Fibroblast of lung (primary cell): ENCODE measurements at regions not wholly inside any gene's neighbourhood (a gene's known extent, or its start where the extent isn't known, plus 50 kb on each side); places are given as distances from the start of the nearest gene placed in this dataset.

Experiments
- DNase-seq, 2 donors: peaks; one replicate each; pipeline versions ENCODE4 v3.0.0 to v3.0.0-alpha.2; 2010; ENCODE audit warnings: low read depth in 2 of 2
- H2AFZ ChIP-seq: 2 replicates; pipeline ENCODE4 v1.5.1; 2012; ENCODE audit warnings: low read length, control low read depth, inconsistent platforms
- H3K27ac ChIP-seq: 2 replicates; pipeline ENCODE4 v1.5.1; 2011; ENCODE audit warnings: low read length, control low read depth; ENCODE audit not compliant: insufficient read depth
- H3K27me3 ChIP-seq: 2 replicates; pipeline ENCODE4 v1.5.1; 2011; ENCODE audit warnings: mild to moderate bottlenecking, low read length; ENCODE audit not compliant: control insufficient read depth, insufficient read depth
- H3K36me3 ChIP-seq: 2 replicates; pipeline ENCODE4 v1.5.1; 2011; ENCODE audit warnings: low read length; ENCODE audit not compliant: control insufficient read depth, insufficient read depth
- H3K4me1 ChIP-seq: 2 replicates; pipeline ENCODE4 v1.5.1; 2011; ENCODE audit warnings: low read length; ENCODE audit not compliant: control insufficient read depth, insufficient read depth; ENCODE audit errors: extremely low read depth
- H3K4me2 ChIP-seq: 2 replicates; pipeline ENCODE4 v1.5.1; 2011; ENCODE audit warnings: low read length, control low read depth; ENCODE audit not compliant: insufficient read depth; ENCODE audit errors: extremely low read depth
- H3K4me3 ChIP-seq, 4 experiments: fragments of 200-600 bp in 1 of 4; sonication (generic) in 1 of 4; replicated peaks in 1 of 4; 2 replicates each; pipeline ENCODE4 v1.5.1; 2011 to 2016; ENCODE audit warnings: low read length in 4 of 4, low read depth in 3 of 4, mild to moderate bottlenecking in 3 of 4, control low read depth in 2 of 4, inconsistent platforms in 1 of 4, mixed read lengths in 1 of 4; ENCODE audit not compliant: insufficient read depth in 1 of 4; ENCODE audit errors: control extremely low read depth in 1 of 4
- H3K79me2 ChIP-seq: 2 replicates; pipeline ENCODE4 v1.5.1; 2012; ENCODE audit warnings: mild to moderate bottlenecking, low read length, inconsistent platforms; ENCODE audit not compliant: control insufficient read depth, insufficient read depth
- H3K9ac ChIP-seq: 2 replicates; pipeline ENCODE4 v1.5.1; 2011; ENCODE audit warnings: mild to moderate bottlenecking, low read length, control low read depth; ENCODE audit not compliant: insufficient read depth
- H3K9me3 ChIP-seq: 2 replicates; pipeline ENCODE4 v1.5.1; 2012; ENCODE audit warnings: low read depth, low read length; ENCODE audit not compliant: control insufficient read depth, insufficient read depth
- H4K20me1 ChIP-seq: 2 replicates; pipeline ENCODE4 v1.5.1; 2011; ENCODE audit warnings: low read length; ENCODE audit not compliant: control insufficient read depth, insufficient read depth; ENCODE audit errors: extremely low read depth
- CTCF ChIP-seq, 2 donors: IDR thresholded peaks in 1 of 2; conservative IDR thresholded peaks in 1 of 2; 1 replicate in 1 of 2; 2 replicates in 1 of 2; pipeline ENCODE4 v1.5.1; 2011 to 2012; ENCODE audit warnings: low read length in 2 of 2, control low read depth in 1 of 2, inconsistent platforms in 1 of 2, low read depth in 1 of 2, mild to moderate bottlenecking in 1 of 2
- EZH2 ChIP-seq: IDR thresholded peaks from 2 replicates; pipeline ENCODE4 v1.5.1; 2012; ENCODE audit warnings: low read length, control low read depth, mild to moderate bottlenecking; ENCODE audit errors: missing control alignments

- no peak for DNase-seq
- Histone ChIP-seq H3K36me3 (no peaks in the 10 kb centered on the region), H3K79me2 (no peaks in the 10 kb centered on the region), H3K27ac (no peak overlapping the region), H3K4me3 (no peak overlapping the region), H4K20me1 (no peaks in the 10 kb centered on the region), H2AFZ (no peak overlapping the region), H3K9ac (no peak overlapping the region), H3K4me1 (no peaks in the 10 kb centered on the region), H3K27me3 (no peaks in the 10 kb centered on the region), H3K9me3 (no peaks in the 10 kb centered on the region), H3K4me2 (no peak overlapping the region)
- no peak for TF ChIP-seq CTCF (conservative IDR thresholded peaks at IDR 0.05 in 1 of 2, IDR thresholded peaks at IDR 0.05 in 1 of 2; ENCODE audit: low read depth in 1 of 2, low read length in 2 of 2)
- no peak for TF ChIP-seq EZH2
These were observed 189.2 kb upstream of the SETMAR start for GRCh38 chr3:4113811-4114522.

GRCh38 chr3:4119119-4119518 lies 184.1 kb upstream of the SETMAR start:
- Histone ChIP-seq H3K9ac (no peak overlapping the region), H2AFZ (no peak overlapping the region), H3K27ac (no peak overlapping the region), H3K4me3 (no peak overlapping the region), H3K4me2 (no peak overlapping the region), H3K27me3 (no peaks in the 10 kb centered on the region), H3K36me3 (no peaks in the 10 kb centered on the region), H3K9me3 (no peaks in the 10 kb centered on the region), H4K20me1 (no peaks in the 10 kb centered on the region), H3K79me2 (no peaks in the 10 kb centered on the region), H3K4me1 (no peaks in the 10 kb centered on the region)
- DNase-seq, result no peak
- TF ChIP-seq CTCF (conservative IDR thresholded peaks at IDR 0.05 in 1 of 2, IDR thresholded peaks at IDR 0.05 in 1 of 2; ENCODE audit: low read depth in 1 of 2, low read length in 2 of 2) (no peak), EZH2 (no peak)

GRCh38 chr3:4125576-4125975 lies 177.6 kb upstream of the SETMAR start:
- Histone ChIP-seq H3K4me3 (no peak overlapping the region), H3K79me2 (no peaks in the 10 kb centered on the region), H3K36me3 (no peaks in the 10 kb centered on the region), H3K9ac (no peak overlapping the region), H3K9me3 (no peaks in the 10 kb centered on the region), H2AFZ (no peak overlapping the region), H4K20me1 (no peaks in the 10 kb centered on the region), H3K27me3 (no peaks in the 10 kb centered on the region), H3K4me1 (no peaks in the 10 kb centered on the region), H3K27ac (no peak overlapping the region), H3K4me2 (no peak overlapping the region)
- TF ChIP-seq EZH2, result no peak
- no peak for TF ChIP-seq CTCF (conservative IDR thresholded peaks at IDR 0.05 in 1 of 2, IDR thresholded peaks at IDR 0.05 in 1 of 2; ENCODE audit: low read depth in 1 of 2, low read length in 2 of 2)
- DNase-seq, result no peak
